Astrocyte (in vitro differentiated cells and primary cell): ENCODE measurements at regions not wholly inside any gene's neighbourhood (a gene's known extent, or its start where the extent isn't known, plus 50 kb on each side); places are given as distances from the start of the nearest gene placed in this dataset.

Experiments
- CTCF ChIP-seq: IDR thresholded peaks from 2 replicates; pipeline ENCODE4 v1.5.1; 2011; ENCODE audit warnings: low read depth, mild to moderate bottlenecking, inconsistent platforms, low read length, moderate library complexity; ENCODE audit not compliant: insufficient read depth
- EZH2 ChIP-seq: IDR thresholded peaks from 2 replicates; pipeline ENCODE4 v1.6.1; 2012; ENCODE audit warnings: mild to moderate bottlenecking, low read length, inconsistent platforms; ENCODE audit not compliant: insufficient read depth

- no peak for TF ChIP-seq CTCF
- no peak for TF ChIP-seq EZH2
Measured at GRCh38 chrX:13383907-13384306, 64.1 kb upstream of the ATXN3L start.
